ENCODE measurements at regions not wholly inside any gene's neighbourhood (a gene's known extent, or its start where the extent isn't known, plus 50 kb on each side); places are given as distances from the start of the nearest gene placed in this dataset.
"Not testable (repeated sequence)": the region's sequence is repeated elsewhere in the genome, so short reads cannot be mapped to it uniquely, and the experiment has no call there.

DNA sequence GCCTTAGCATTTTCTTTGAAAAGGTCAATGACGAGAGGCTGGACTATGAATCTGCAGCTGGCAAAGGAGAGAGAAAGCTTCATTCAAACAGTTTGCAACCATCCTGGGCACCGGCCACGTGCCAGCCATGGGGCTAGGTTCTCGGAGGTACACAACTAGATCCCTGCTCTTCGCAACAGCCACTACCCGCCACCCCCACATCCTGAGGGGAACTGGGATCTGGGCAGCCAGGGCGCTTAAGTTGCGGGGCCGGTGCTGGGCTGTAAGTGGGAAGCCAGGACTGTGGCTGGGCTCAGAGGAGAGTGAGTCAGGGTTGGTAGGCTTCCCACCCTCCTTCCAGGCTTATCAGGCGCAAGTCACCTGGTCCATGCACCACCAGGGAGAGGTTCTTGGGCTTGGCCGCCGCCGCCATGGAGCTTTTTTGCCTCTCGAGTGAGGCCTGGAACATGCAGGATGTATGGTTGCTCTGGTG, 95.0 kb upstream of the TERB2 start:
- no peak overlapping the region for H3K4me3 ChIP-seq (ENCODE audit: low read depth, low read length)
- no peak for DNase-seq (ENCODE audit: low read depth)
- TF ChIP-seq, protein P1, sequence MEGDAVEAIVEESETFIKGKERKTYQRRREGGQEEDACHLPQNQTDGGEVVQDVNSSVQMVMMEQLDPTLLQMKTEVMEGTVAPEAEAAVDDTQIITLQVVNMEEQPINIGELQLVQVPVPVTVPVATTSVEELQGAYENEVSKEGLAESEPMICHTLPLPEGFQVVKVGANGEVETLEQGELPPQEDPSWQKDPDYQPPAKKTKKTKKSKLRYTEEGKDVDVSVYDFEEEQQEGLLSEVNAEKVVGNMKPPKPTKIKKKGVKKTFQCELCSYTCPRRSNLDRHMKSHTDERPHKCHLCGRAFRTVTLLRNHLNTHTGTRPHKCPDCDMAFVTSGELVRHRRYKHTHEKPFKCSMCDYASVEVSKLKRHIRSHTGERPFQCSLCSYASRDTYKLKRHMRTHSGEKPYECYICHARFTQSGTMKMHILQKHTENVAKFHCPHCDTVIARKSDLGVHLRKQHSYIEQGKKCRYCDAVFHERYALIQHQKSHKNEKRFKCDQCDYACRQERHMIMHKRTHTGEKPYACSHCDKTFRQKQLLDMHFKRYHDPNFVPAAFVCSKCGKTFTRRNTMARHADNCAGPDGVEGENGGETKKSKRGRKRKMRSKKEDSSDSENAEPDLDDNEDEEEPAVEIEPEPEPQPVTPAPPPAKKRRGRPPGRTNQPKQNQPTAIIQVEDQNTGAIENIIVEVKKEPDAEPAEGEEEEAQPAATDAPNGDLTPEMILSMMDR (IDR thresholded peaks at IDR 0.05; ENCODE audit: control insufficient read depth, extremely low read depth, insufficient read depth) = no peak

DNA sequence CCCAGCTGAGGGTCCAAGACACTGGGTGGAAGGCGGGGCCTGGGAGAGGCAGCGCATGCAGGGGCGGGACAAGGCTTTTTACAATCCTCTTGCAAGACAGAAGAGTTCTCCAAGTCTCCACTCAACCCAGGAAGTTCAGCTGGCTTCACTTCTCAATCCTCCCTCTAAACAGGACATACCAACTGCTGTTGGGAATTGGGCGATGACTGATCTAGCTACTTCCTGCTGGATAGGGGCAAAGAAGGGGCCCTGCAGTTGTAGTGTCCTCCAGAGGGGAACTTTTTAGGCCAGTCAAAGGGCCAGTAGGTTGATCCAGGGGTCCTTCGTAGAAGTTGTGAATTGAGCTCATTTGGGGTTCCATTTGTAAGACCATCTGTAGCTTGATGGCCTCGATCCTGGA, 94.6 kb upstream of the TERB2 start:
- TF ChIP-seq, protein P1 (IDR thresholded peaks at IDR 0.05; ENCODE audit: control insufficient read depth, extremely low read depth, insufficient read depth) = no peak
- no peak overlapping the region for H3K4me3 ChIP-seq (ENCODE audit: low read depth, low read length)
- DNase-seq (ENCODE audit: low read depth) = no peak

DNA sequence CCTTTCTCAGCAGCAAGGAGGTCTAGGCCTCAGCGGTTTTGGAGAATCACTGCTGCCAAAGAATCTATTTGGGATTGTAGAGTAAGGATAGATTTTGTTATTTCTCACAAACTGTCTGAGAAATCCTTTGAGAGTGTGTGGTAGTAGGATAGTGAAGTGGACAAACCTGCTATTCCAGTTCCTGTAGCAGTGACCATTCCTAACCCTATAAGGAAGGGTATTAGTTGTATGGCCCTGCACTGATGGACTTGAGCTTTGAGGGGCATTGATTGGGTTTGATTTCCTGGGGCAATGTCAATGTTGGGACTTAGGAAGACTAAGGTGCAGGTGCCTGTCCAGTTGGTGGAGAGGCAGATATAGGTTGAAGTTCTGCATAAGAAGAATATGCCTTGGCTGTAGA, 93.6 kb upstream of the TERB2 start:
- DNase-seq (ENCODE audit: low read depth) = peak; percentile 40
- H3K4me3 ChIP-seq (ENCODE audit: low read depth, low read length) = not testable (repeated sequence)

DNA sequence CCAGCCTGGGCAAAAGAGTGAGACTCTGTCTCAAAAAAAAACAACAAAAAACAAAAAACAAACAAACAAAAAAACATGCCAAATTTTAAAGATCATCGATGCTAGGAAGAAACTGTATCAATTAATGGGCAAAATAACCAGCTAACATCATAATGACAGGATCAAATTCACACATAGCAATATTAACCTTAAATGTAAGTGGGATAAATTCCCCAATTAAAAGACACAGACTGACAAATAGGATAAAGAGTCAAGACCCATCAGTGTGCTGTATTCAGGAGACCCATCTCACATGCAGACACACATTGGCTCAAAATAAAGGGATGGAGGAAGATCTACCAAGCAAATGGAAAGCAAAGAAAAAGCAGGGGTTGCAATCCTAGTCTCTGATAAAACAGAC, 88.4 kb upstream of the TERB2 start:
- DNase-seq (ENCODE audit: low read depth); H3K4me3 ChIP-seq (ENCODE audit: low read depth, low read length): not testable (repeated sequence)

DNA sequence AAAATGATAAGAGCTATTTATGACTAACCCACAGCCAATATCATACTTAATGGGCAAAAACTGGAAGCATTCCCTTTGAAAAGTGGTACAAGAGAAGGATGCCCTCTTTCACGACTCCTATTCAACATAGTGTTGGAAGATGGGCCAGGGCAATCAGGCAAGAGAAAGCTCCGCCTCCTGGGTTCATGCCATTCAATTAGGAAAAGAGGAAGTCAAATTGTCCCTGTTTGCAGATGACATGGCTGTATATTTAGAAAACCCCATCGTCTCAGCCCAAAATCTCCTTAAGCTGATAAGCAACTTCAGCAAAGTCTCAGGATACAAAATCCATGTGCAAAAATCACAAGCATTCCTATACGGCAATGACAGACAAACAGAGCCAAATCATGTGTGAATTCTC, 86.4 kb upstream of the TERB2 start:
- DNase-seq (ENCODE audit: low read depth); H3K4me3 ChIP-seq (ENCODE audit: low read depth, low read length): not testable (repeated sequence)

DNA sequence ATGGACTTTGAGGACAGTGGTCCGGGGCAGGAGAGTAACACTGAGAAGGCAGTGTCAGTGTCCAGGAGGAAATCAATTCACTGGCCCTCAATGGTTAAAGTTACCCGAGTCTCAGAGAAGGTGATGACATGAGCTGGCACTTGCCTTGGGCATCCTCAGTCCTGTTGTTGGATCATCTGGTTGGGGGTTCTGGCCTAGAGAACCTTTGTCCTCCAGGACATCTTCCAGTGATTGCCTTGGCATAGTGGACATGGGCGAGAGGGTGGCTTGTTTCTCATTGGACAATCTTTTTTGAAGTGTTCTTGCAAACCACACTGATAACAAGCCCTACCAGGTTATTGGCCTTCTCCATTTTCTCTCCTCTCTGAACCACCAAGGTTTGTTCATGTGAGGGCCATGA, 83.4 kb upstream of the TERB2 start:
- DNase-seq (ENCODE audit: low read depth) = no peak
- TF ChIP-seq, protein P1 (IDR thresholded peaks at IDR 0.05; ENCODE audit: control insufficient read depth, extremely low read depth, insufficient read depth) = no peak
- no peak overlapping the region for H3K4me3 ChIP-seq (ENCODE audit: low read depth, low read length)

DNA sequence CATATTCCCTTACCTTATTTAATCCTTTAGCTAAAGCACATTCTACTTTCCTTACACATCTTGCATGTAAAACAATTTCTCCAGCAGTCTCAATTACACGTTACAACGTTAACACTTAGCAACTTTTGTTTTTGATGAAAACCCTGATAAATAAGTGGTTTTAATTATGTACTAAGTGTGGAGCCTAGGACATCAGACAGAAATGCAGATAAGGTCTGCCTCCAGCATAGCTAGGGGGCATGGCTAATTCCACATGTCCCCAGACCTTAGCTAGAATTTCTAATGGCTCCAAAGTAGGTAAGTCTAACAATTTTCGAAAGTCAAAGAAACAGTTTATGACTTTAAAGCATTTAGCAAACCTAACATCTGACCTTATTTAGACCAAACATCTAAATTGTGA, 77.4 kb upstream of the TERB2 start:
- TF ChIP-seq, protein P1 (IDR thresholded peaks at IDR 0.05; ENCODE audit: control insufficient read depth, extremely low read depth, insufficient read depth) = no peak
- H3K4me3 ChIP-seq (ENCODE audit: low read depth, low read length) = no peak overlapping the region
- no peak for DNase-seq (ENCODE audit: low read depth)

DNA sequence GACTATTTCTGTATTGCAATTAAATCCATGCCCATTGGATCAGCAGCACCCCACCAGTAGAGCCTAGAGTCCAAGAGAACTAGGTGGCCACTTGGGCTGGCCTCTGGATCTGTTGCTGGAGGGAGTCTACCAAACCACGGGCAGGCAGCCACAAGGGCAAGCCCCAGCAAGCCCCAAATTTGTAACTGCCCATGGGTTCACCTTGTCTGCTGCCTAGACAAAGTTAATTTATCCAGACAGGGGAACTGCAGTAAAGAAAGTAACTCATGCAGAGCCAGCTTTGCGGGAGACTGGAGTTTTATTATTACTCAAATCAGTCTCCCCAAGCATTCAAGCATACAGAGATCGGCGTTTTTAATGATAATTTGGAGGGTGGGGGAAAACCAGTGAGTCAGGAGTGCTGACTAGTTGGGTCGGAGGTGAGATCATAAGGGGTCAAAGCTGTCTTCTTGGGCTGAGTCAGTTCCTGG, 74.0 kb upstream of the TERB2 start:
- TF ChIP-seq, protein P1 (IDR thresholded peaks at IDR 0.05; ENCODE audit: control insufficient read depth, extremely low read depth, insufficient read depth) = no peak
- no peak for DNase-seq (ENCODE audit: low read depth)
- no peak overlapping the region for H3K4me3 ChIP-seq (ENCODE audit: low read depth, low read length)

All from LNCaP clone FGC (cell line).